HepG2 (cell line): ENCODE measurements at regions not wholly inside any gene's neighbourhood (a gene's known extent, or its start where the extent isn't known, plus 50 kb on each side); places are given as distances from the start of the nearest gene placed in this dataset.

ENCODE experiments used
- ATF3 ChIP-seq: sonication (generic); formaldehyde crosslinking; IDR thresholded peaks from 2 replicates; pipeline ENCODE4 v1.4.0; 2020; ENCODE audit warnings: missing genetic modification reagents
- HCFC1 ChIP-seq: fragments of 150-350 bp; IDR thresholded peaks from 2 replicates; pipeline ENCODE4 v1.6.1; 2014; ENCODE audit warnings: low read depth, low read length
- HDAC2 ChIP-seq: sonication (generic); formaldehyde crosslinking; IDR thresholded peaks from 2 replicates; pipeline ENCODE4 v1.4.0; 2020; ENCODE audit warnings: missing genetic modification reagents
- JUNB ChIP-seq: sonication (generic); formaldehyde crosslinking; IDR thresholded peaks from 2 replicates; pipeline ENCODE4 v1.8.0; 2022; ENCODE audit warnings: missing genetic modification reagents, mild to moderate bottlenecking, borderline replicate concordance
- SNAI1 ChIP-seq: sonication (generic); formaldehyde crosslinking; IDR thresholded peaks from 2 replicates; pipeline ENCODE4 v1.5.0; 2020; ENCODE audit warnings: mild to moderate bottlenecking, missing genetic modification reagents, borderline replicate concordance
- ZKSCAN1 ChIP-seq: fragments of 150-350 bp; IDR thresholded peaks from 2 replicates; pipeline ENCODE4 v1.6.1; 2014; ENCODE audit warnings: low read length
- ZNF563 ChIP-seq: sonication (generic); formaldehyde crosslinking; IDR thresholded peaks from 2 replicates; pipeline ENCODE4 v1.8.0; 2022; ENCODE audit warnings: mild to moderate bottlenecking, moderate library complexity, missing genetic modification reagents
- TF ChIP-seq, protein P1 (sequence below): sonication (generic); formaldehyde crosslinking; IDR thresholded peaks from 2 replicates; pipeline ENCODE4 v1.4.0; 2020; ENCODE audit warnings: missing genetic modification reagents

GRCh38 chr2:209238765-209239584 lies 184.9 kb upstream of the MAP2 start:
- TF ChIP-seq, protein P1, sequence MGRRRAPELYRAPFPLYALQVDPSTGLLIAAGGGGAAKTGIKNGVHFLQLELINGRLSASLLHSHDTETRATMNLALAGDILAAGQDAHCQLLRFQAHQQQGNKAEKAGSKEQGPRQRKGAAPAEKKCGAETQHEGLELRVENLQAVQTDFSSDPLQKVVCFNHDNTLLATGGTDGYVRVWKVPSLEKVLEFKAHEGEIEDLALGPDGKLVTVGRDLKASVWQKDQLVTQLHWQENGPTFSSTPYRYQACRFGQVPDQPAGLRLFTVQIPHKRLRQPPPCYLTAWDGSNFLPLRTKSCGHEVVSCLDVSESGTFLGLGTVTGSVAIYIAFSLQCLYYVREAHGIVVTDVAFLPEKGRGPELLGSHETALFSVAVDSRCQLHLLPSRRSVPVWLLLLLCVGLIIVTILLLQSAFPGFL (CRISPR knock-in tag): no peak
- TF ChIP-seq HDAC2 (CRISPR knock-in tag): no peak
- TF ChIP-seq SNAI1: no peak
- no peak for TF ChIP-seq ZKSCAN1
- TF ChIP-seq JUNB: no peak
- no peak for TF ChIP-seq ATF3 (CRISPR knock-in tag)
- TF ChIP-seq ZNF563 (CRISPR knock-in tag): no peak
- TF ChIP-seq HCFC1: no peak
